ENCODE measurements at regions not wholly inside any gene's neighbourhood (a gene's known extent, or its start where the extent isn't known, plus 50 kb on each side); places are given as distances from the start of the nearest gene placed in this dataset.

DNA sequence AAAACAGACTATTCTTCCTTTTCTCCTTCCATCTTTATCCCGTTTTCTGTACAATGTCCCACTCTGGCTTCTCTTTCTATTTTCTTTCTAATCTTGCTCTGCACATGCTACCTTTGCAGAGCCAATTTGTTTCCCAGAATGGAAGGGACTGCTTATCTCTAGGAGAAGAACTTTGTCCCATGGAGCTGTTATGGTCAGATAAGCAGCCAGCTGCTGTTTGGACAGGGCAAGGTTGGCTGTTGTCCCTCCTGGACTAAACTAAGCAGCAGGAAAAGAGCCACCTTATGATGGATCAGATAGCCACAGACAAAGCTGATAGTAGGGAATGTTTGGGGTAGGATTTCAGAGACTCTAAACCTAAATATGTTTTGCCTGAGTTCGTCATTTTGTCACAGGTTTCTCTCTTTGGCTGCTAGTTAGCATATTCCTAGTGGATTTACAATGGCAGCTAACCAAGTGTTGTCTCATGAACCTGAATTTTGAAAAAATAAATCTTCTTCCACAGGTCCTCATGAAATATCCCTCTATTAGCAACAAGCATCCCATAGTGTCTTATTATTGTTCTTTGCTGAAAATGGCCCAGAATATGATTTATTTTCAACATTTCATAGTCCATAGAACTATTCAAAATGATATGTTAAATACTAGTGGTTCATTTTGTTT, 262.8 kb downstream of the SLC16A7 start:
- TF ChIP-seq, protein P1, sequence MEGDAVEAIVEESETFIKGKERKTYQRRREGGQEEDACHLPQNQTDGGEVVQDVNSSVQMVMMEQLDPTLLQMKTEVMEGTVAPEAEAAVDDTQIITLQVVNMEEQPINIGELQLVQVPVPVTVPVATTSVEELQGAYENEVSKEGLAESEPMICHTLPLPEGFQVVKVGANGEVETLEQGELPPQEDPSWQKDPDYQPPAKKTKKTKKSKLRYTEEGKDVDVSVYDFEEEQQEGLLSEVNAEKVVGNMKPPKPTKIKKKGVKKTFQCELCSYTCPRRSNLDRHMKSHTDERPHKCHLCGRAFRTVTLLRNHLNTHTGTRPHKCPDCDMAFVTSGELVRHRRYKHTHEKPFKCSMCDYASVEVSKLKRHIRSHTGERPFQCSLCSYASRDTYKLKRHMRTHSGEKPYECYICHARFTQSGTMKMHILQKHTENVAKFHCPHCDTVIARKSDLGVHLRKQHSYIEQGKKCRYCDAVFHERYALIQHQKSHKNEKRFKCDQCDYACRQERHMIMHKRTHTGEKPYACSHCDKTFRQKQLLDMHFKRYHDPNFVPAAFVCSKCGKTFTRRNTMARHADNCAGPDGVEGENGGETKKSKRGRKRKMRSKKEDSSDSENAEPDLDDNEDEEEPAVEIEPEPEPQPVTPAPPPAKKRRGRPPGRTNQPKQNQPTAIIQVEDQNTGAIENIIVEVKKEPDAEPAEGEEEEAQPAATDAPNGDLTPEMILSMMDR (IDR thresholded peaks at IDR 0.05; ENCODE audit: unreplicated experiment in 3 of 3): no peak
- no peak overlapping the region for H3K27ac Mint-ChIP-seq
- H3K36me3 Mint-ChIP-seq (ENCODE audit: low read depth): no peaks in the 10 kb centered on the region
- peaks cover 27% of the 10 kb centered on the region for H3K9me3 Mint-ChIP-seq
- no peaks in the 10 kb centered on the region for H3K27me3 Mint-ChIP-seq (ENCODE audit: low read depth)
- no peak overlapping the region for H3K4me3 Mint-ChIP-seq
- H3K4me1 Mint-ChIP-seq: no peaks in the 10 kb centered on the region

DNA sequence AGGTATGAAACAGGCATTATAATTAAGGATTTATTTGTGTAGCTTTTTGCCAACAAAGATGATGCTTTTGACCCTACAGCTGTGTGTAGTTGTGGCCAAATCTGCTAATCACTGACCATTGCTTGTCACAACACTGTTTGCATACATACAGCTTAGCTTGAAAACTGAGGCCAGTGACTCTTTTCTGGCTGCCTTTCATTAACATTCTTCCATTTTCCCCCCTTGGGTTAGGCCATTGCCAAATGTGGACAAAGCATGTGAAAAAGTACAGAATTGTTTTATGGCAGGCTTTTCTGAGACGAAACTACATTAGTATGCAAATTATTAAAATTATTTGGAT, 263.3 kb downstream of the SLC16A7 start:
- H3K36me3 Mint-ChIP-seq (ENCODE audit: low read depth): no peaks in the 10 kb centered on the region
- H3K27me3 Mint-ChIP-seq (ENCODE audit: low read depth): no peaks in the 10 kb centered on the region
- peaks cover 27% of the 10 kb centered on the region for H3K9me3 Mint-ChIP-seq
- H3K4me1 Mint-ChIP-seq: no peaks in the 10 kb centered on the region
- TF ChIP-seq, protein P1 (IDR thresholded peaks at IDR 0.05; ENCODE audit: unreplicated experiment in 3 of 3): no peak
- no peak overlapping the region for H3K4me3 Mint-ChIP-seq
- H3K27ac Mint-ChIP-seq: no peak overlapping the region

- TF ChIP-seq, protein P1 (IDR thresholded peaks at IDR 0.05; ENCODE audit: unreplicated experiment in 3 of 3): no peak
- H3K36me3 Mint-ChIP-seq (ENCODE audit: low read depth): no peaks in the 10 kb centered on the region
- H3K27ac Mint-ChIP-seq: no peak overlapping the region
- H3K4me3 Mint-ChIP-seq: no peak overlapping the region
- H3K4me1 Mint-ChIP-seq: no peaks in the 10 kb centered on the region
- peaks cover 13% of the 10 kb centered on the region for H3K9me3 Mint-ChIP-seq
- H3K27me3 Mint-ChIP-seq (ENCODE audit: low read depth): no peaks in the 10 kb centered on the region
Measured at GRCh38 chr12:59861635-59862034, 265.8 kb downstream of the SLC16A7 start.

DNA sequence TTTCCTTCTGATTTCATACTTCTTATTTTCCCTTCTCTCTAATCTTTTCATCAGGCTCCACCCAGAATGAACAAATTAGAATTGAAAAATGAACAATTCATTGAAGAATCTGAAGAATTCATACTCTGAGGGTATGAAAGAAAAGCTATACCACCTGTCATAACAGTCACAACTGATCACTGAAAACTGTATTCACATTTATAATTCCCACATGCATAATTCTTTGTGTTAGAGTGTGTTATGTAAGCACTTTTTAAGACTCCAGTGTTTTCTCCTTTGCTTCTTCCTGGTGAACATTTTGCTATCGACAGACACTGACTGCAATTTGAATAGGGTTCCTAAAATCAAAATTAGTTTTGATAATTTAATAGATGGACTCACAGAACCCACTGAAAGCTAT, 271.2 kb downstream of the SLC16A7 start:
- Mint-ChIP-seq H3K36me3 (ENCODE audit: low read depth) (no peaks in the 10 kb centered on the region), H3K4me1 (no peaks in the 10 kb centered on the region), H3K27ac (no peak overlapping the region), H3K4me3 (no peak overlapping the region), H3K27me3 (ENCODE audit: low read depth) (peaks cover 5% of the 10 kb centered on the region), H3K9me3 (no peaks in the 10 kb centered on the region)
- TF ChIP-seq, protein P1 (IDR thresholded peaks at IDR 0.05; ENCODE audit: unreplicated experiment in 3 of 3): no peak

DNA sequence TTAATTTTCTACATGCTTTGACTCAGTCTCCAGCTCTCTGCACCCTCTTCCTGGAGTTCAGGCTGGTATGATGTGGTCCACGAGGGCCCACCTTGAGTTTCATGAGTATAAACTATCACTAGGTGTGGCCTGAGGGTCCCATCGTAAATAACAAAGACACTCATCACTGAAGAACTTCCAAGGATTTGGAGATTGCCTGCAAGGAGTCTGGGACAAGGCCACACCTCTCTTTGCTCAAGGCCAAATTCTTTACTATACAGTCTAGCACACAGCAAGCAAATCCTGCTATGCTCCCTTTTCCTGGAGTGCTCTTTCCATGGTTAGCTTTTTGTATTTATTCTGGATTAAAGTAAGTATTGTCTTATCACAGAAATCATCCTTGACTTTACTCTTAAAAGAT, 271.9 kb downstream of the SLC16A7 start:
- Mint-ChIP-seq H3K27me3 (ENCODE audit: low read depth) (peaks cover 5% of the 10 kb centered on the region), H3K9me3 (no peaks in the 10 kb centered on the region), H3K4me1 (no peaks in the 10 kb centered on the region), H3K4me3 (no peak overlapping the region), H3K36me3 (ENCODE audit: low read depth) (no peaks in the 10 kb centered on the region), H3K27ac (no peak overlapping the region)
- TF ChIP-seq, protein P1 (IDR thresholded peaks at IDR 0.05; ENCODE audit: unreplicated experiment in 3 of 3): no peak

DNA sequence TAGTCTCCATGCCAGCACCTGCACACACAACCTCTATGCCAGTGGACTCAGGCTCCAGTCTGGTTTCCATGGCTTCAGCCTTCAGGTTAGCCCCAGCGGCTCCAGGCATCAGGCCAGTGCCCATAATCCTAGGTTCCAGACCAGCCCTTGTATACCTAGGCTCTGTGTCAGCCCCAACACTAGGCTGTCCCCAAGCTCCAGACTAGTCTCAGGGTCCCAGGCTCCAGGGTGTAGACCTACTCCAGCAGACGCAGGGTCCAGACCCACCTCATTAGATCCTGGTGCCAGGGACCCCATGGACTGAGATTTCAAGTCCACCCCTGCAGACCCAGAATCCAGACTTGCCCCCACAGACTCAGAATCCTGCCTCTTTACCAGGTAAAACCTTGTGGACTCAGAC, 275.9 kb downstream of the SLC16A7 start:
- Mint-ChIP-seq H3K4me1 (no peaks in the 10 kb centered on the region), H3K36me3 (ENCODE audit: low read depth) (no peaks in the 10 kb centered on the region), H3K27ac (no peak overlapping the region), H3K4me3 (no peak overlapping the region), H3K27me3 (ENCODE audit: low read depth) (peaks cover 5% of the 10 kb centered on the region), H3K9me3 (peaks cover 3% of the 10 kb centered on the region)
- TF ChIP-seq, protein P1 (IDR thresholded peaks at IDR 0.05; ENCODE audit: unreplicated experiment in 3 of 3): no peak

Measured in nephron (organoid).